ENCODE measurements at regions not wholly inside any gene's neighbourhood (a gene's known extent, or its start where the extent isn't known, plus 50 kb on each side); places are given as distances from the start of the nearest gene placed in this dataset.
"Not testable (repeated sequence)": the region's sequence is repeated elsewhere in the genome, so short reads cannot be mapped to it uniquely, and the experiment has no call there.

DNA sequence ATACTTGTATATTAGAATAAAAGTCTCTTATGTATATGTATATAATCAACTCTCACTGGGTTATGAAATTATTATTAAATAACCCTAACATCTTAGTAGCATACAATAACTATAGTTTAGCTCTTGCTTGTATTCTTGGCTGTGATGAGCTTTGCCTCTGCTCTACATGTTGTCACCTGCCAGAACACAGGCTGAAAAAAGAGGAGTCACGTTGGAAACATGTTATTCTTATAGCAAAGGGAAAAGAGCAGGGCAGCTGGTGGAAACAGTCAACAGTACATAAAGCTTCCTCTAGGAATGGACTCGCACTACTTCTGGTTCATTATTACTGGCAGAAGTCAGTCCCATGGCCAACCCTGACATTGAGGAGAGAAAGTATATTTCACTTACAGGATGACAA lies 362.0 kb upstream of the KYNU start:
- H3K27ac Mint-ChIP-seq (ENCODE audit: unreplicated experiment), result no peak overlapping the region
- H3K27me3 Mint-ChIP-seq (ENCODE audit: unreplicated experiment), result no peaks in the 10 kb centered on the region
- H3K36me3 Mint-ChIP-seq (ENCODE audit: low read depth, unreplicated experiment), result no peaks in the 10 kb centered on the region
- TF ChIP-seq, protein P1, sequence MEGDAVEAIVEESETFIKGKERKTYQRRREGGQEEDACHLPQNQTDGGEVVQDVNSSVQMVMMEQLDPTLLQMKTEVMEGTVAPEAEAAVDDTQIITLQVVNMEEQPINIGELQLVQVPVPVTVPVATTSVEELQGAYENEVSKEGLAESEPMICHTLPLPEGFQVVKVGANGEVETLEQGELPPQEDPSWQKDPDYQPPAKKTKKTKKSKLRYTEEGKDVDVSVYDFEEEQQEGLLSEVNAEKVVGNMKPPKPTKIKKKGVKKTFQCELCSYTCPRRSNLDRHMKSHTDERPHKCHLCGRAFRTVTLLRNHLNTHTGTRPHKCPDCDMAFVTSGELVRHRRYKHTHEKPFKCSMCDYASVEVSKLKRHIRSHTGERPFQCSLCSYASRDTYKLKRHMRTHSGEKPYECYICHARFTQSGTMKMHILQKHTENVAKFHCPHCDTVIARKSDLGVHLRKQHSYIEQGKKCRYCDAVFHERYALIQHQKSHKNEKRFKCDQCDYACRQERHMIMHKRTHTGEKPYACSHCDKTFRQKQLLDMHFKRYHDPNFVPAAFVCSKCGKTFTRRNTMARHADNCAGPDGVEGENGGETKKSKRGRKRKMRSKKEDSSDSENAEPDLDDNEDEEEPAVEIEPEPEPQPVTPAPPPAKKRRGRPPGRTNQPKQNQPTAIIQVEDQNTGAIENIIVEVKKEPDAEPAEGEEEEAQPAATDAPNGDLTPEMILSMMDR (IDR thresholded peaks at IDR 0.05; ENCODE audit: unreplicated experiment), result no peak
- H3K9me3 Mint-ChIP-seq (ENCODE audit: unreplicated experiment), result no peaks in the 10 kb centered on the region
- H3K4me3 Mint-ChIP-seq (ENCODE audit: unreplicated experiment), result no peak overlapping the region
- H3K4me1 Mint-ChIP-seq (ENCODE audit: unreplicated experiment), result no peaks in the 10 kb centered on the region
- no peak for DNase-seq (ENCODE audit: low spot score)

DNA sequence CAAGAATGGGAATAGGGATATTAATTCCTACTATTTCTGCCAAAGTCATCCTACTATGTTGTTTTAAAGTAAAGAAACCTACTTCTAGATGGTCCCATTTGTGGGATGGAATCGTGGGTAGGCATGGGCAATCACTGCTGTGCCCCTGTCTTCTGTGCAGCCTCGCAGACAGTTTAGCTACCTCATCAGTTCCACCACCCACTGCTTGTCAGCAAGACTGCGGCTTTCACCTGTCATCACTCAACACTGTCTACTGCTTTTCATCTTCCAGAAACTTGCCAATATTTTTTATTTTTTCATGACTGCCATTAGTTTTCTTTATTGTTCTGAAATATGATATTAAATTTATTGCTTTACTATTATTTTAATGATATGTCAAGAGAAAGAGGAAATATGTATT lies 368.1 kb upstream of the KYNU start:
- Mint-ChIP-seq H3K36me3 (ENCODE audit: low read depth, unreplicated experiment) (no peaks in the 10 kb centered on the region), H3K4me1 (ENCODE audit: unreplicated experiment) (no peaks in the 10 kb centered on the region), H3K9me3 (ENCODE audit: unreplicated experiment) (no peaks in the 10 kb centered on the region), H3K27me3 (ENCODE audit: unreplicated experiment) (no peaks in the 10 kb centered on the region), H3K27ac (ENCODE audit: unreplicated experiment) (no peak overlapping the region), H3K4me3 (ENCODE audit: unreplicated experiment) (no peak overlapping the region)
- no peak for DNase-seq (ENCODE audit: low spot score)
- TF ChIP-seq, protein P1 (IDR thresholded peaks at IDR 0.05; ENCODE audit: unreplicated experiment), result no peak

DNA sequence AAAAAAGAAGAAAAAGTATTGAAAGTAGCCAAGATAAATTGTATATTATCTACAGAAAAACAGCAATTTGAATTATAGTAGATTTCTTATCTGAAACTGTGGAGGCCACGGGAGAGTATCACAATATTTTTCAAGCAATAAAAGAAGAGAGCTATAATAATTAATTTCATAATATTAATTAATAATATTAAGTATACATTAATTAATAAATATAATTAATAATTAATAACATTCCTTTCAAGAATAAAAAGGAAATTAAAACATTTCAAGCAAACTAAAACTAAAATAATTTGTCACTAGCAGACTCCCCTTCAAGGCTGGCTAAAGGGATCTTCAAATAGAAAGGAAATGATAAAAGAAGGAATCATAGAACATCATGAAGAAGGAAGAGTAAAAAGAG lies 372.7 kb upstream of the KYNU start:
- Mint-ChIP-seq H3K36me3 (ENCODE audit: low read depth, unreplicated experiment) (no peaks in the 10 kb centered on the region), H3K27me3 (ENCODE audit: unreplicated experiment) (no peaks in the 10 kb centered on the region), H3K4me3 (ENCODE audit: unreplicated experiment) (no peak overlapping the region), H3K4me1 (ENCODE audit: unreplicated experiment) (no peaks in the 10 kb centered on the region), H3K27ac (ENCODE audit: unreplicated experiment) (no peak overlapping the region), H3K9me3 (ENCODE audit: unreplicated experiment) (no peaks in the 10 kb centered on the region)
- TF ChIP-seq, protein P1 (IDR thresholded peaks at IDR 0.05; ENCODE audit: unreplicated experiment), result no peak
- DNase-seq (ENCODE audit: low spot score), result no peak

DNA sequence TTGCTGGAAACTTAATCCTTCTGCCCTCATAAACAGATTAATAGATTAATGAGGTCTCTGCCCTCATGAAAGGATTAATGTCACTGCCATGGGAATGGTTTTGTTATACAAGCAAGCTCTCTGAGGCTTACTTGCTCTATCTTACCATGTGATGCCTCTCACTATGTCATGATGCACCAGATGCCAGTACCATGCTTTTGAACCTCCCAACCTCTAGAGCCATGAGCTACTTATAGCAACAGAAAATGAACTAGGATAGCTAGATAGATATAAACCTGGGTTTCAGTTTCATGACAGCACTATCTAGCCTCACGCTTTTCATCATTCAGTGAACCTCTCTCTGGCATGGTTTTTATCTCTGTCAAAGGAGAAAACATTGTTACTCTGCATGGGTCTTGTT lies 371.6 kb upstream of the LRP1B start:
- Mint-ChIP-seq H3K27ac (ENCODE audit: unreplicated experiment) (no peak overlapping the region), H3K4me1 (ENCODE audit: unreplicated experiment) (no peaks in the 10 kb centered on the region), H3K27me3 (ENCODE audit: unreplicated experiment) (no peaks in the 10 kb centered on the region), H3K9me3 (ENCODE audit: unreplicated experiment) (no peaks in the 10 kb centered on the region), H3K36me3 (ENCODE audit: low read depth, unreplicated experiment) (no peaks in the 10 kb centered on the region), H3K4me3 (ENCODE audit: unreplicated experiment) (no peak overlapping the region)
- DNase-seq (ENCODE audit: low spot score), result no peak
- TF ChIP-seq, protein P1 (IDR thresholded peaks at IDR 0.05; ENCODE audit: unreplicated experiment), result no peak

DNA sequence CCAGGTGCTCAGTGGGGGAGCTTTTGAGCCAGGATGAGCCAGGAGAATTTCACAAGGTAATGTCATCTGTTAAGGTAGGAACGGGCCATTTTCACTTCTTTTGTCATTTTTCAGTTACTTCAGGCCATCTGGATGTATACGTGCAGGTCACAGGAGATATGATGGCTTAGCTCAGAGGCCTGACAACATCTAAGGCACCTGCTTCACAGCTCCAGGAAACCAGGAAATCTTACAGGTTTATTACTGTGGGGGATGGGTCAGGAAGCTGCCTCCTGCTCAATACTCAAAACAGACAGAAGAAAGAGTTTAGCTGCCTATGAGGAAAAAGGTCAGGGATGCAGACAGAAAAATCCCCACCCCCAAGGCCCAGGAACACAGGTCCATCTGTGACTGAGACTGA lies 364.3 kb upstream of the LRP1B start:
- DNase-seq (ENCODE audit: low spot score), result no peak
- no peak overlapping the region for H3K27ac Mint-ChIP-seq (ENCODE audit: unreplicated experiment)
- TF ChIP-seq, protein P1 (IDR thresholded peaks at IDR 0.05; ENCODE audit: unreplicated experiment), result no peak

DNA sequence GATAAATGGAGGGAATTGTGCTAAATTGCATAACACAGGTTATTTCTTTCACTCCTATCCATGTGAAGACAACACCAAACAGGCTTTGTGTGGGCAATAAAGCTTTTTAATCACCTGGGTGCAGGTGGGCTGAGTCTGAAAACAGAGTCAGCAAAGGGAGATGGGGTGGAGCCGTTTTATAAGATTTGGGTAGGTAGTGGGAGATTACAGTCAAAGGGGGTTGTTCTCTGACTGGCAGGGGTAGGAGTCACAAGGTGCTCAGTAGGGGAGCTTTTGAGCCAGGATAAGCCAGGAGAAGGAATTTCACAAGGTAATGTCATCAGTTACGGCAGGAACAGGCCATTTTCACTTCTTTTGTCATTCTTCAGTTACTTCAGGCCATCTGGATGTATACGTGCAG lies 358.8 kb upstream of the LRP1B start:
- H3K9me3 Mint-ChIP-seq (ENCODE audit: unreplicated experiment); H3K4me3 Mint-ChIP-seq (ENCODE audit: unreplicated experiment); H3K4me1 Mint-ChIP-seq (ENCODE audit: unreplicated experiment); H3K27ac Mint-ChIP-seq (ENCODE audit: unreplicated experiment); H3K36me3 Mint-ChIP-seq (ENCODE audit: low read depth, unreplicated experiment); DNase-seq (ENCODE audit: low spot score): not testable (repeated sequence)
- peaks cover 10% of the 10 kb centered on the region for H3K27me3 Mint-ChIP-seq (ENCODE audit: unreplicated experiment)

More for the DNA sequence above, 364.3 kb upstream of the LRP1B start:
- Mint-ChIP-seq H3K4me3 (ENCODE audit: unreplicated experiment) (no peak overlapping the region), H3K27me3 (ENCODE audit: unreplicated experiment) (peaks cover 9% of the 10 kb centered on the region), H3K4me1 (ENCODE audit: unreplicated experiment) (peaks cover 6% of the 10 kb centered on the region), H3K36me3 (ENCODE audit: low read depth, unreplicated experiment) (no peaks in the 10 kb centered on the region), H3K9me3 (ENCODE audit: unreplicated experiment) (no peaks in the 10 kb centered on the region)

Measured in endothelial cell (in vitro differentiated cells).